Smooth muscle cell (in vitro differentiated cells): ENCODE measurements at regions not wholly inside any gene's neighbourhood (a gene's known extent, or its start where the extent isn't known, plus 50 kb on each side); places are given as distances from the start of the nearest gene placed in this dataset.

Experiments
- DNase-seq: peaks from one replicate; lab custom pipeline; 2025; ENCODE audit not compliant: unreplicated experiment; lab: John Stamatoyannopoulos, UW
- H2AFZ ChIP-seq: fragments of 200-600 bp; sonication (generic); 2 replicates; pipeline ENCODE4 v1.6.0; 2016; ENCODE audit warnings: antibody characterized with exemption, low read depth, mild to moderate bottlenecking
- H3F3A ChIP-seq: fragments of 200-600 bp; sonication (generic); 2 replicates; pipeline ENCODE4 v1.6.0; 2017; ENCODE audit warnings: antibody characterized with exemption, low read depth
- H3K27ac ChIP-seq: fragments of 200-600 bp; sonication (generic); 2 replicates; pipeline ENCODE4 v1.5.1; 2016; ENCODE audit warnings: low read depth, mild to moderate bottlenecking
- H3K27me3 ChIP-seq: fragments of 200-600 bp; sonication (generic); 2 replicates; pipeline ENCODE4 v1.6.1; 2016; ENCODE audit warnings: low read depth, mild to moderate bottlenecking
- H3K36me3 ChIP-seq: fragments of 200-600 bp; sonication (generic); 2 replicates; pipeline ENCODE4 v1.5.1; 2016; ENCODE audit warnings: low read depth
- H3K4me1 ChIP-seq: fragments of 200-600 bp; sonication (generic); 2 replicates; pipeline ENCODE4 v1.5.1; 2016; ENCODE audit warnings: low read depth
- H3K4me2 ChIP-seq: fragments of 200-600 bp; sonication (generic); 2 replicates; pipeline ENCODE4 v1.6.0; 2016; ENCODE audit warnings: mild to moderate bottlenecking
- H3K4me3 ChIP-seq: fragments of 200-600 bp; sonication (generic); 2 replicates; pipeline ENCODE4 v1.5.1; 2016; ENCODE audit warnings: mild to moderate bottlenecking
- H3K79me2 ChIP-seq: fragments of 200-600 bp; sonication (generic); 2 replicates; pipeline ENCODE4 v1.6.0; 2016; ENCODE audit warnings: low read depth, mild to moderate bottlenecking
- H3K9ac ChIP-seq: fragments of 200-600 bp; sonication (generic); 2 replicates; pipeline ENCODE4 v1.6.0; 2016; ENCODE audit warnings: low read depth
- H3K9me3 ChIP-seq: fragments of 200-600 bp; sonication (generic); replicated peaks from 2 replicates; pipeline ENCODE4 v1.5.1; 2016; ENCODE audit warnings: low read depth
- H4K20me1 ChIP-seq: fragments of 200-600 bp; sonication (generic); 2 replicates; pipeline ENCODE4 v1.6.0; 2016; ENCODE audit warnings: low read depth
- CTCF ChIP-seq: fragments of 200-600 bp; sonication (generic); IDR thresholded peaks from 2 replicates; pipeline ENCODE4 v1.5.1; 2017; ENCODE audit warnings: borderline replicate concordance, mild to moderate bottlenecking, antibody characterized with exemption; ENCODE audit not compliant: insufficient read depth, poor library complexity, severe bottlenecking
- WGBS: methylation state at CpG from one replicate; pipeline ENCODE4 v1.1.7; 2016; ENCODE audit warnings: low lambda C conversion rate; 5-methylcytosine and 5-hydroxymethylcytosine counted together

DNA sequence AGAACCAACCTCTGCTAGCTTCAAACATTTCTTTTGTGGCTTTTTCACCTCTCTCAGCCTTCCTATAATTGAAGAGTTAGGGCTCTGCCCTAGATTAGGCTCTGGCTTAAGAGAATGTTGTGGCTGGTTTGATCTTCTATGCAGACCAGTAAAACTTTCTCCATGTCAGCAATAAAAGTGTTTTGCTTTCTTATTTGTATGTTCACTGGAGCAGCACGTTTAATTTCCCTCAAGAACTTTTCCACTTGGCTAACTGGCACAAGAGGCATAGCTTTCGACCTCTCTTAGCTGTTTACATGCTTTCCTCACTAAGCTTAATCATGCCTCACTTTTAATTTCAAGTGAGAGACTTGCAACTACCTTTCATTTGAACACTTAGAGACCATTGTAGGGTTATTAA lies 964.7 kb downstream of the ROBO2 start:
- Histone ChIP-seq H4K20me1 (no peaks in the 10 kb centered on the region), H3K4me2 (no peak overlapping the region), H3K4me3 (no peak overlapping the region), H3K9ac (no peak overlapping the region), H3F3A (no peaks in the 10 kb centered on the region), H3K27ac (no peak overlapping the region), H3K27me3 (no peaks in the 10 kb centered on the region), H3K36me3 (no peaks in the 10 kb centered on the region), H3K4me1 (no peaks in the 10 kb centered on the region), H3K9me3 (no peaks in the 10 kb centered on the region), H2AFZ (no peak overlapping the region), H3K79me2 (no peaks in the 10 kb centered on the region)
- no peak for TF ChIP-seq CTCF
- WGBS, result 64% methylated on average over 2 of the region's 2 CpGs
- no peak for DNase-seq

DNA sequence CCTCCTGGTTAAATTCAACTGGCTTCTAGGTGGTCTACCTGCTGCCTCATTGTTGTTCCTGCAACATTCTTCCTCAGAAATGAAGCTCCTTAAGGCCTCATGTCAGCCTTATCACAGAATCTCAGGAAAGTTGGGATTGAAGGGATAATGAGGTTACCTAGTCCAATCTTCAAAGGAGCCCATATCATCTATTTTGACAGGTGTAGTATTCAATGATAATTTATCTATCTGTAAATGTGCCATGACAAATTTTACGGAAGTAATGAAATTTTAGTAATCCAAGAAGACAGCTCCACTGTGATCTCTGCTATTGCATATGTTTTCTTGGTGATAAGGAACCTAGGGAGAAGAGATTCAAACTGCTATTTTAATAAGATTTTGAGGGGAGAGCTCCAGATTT lies 973.8 kb downstream of the ROBO2 start:
- H3K27me3 ChIP-seq, result no peaks in the 10 kb centered on the region
- no peak overlapping the region for H3K27ac ChIP-seq
- no peak overlapping the region for H2AFZ ChIP-seq
- DNase-seq, result no peak
- H3F3A ChIP-seq, result no peaks in the 10 kb centered on the region
- no peaks in the 10 kb centered on the region for H3K4me1 ChIP-seq
- no peak for TF ChIP-seq CTCF
- no peak overlapping the region for H3K9ac ChIP-seq
- H3K79me2 ChIP-seq, result no peaks in the 10 kb centered on the region
- H3K36me3 ChIP-seq, result no peaks in the 10 kb centered on the region
- no peaks in the 10 kb centered on the region for H3K9me3 ChIP-seq
- no peak overlapping the region for H3K4me3 ChIP-seq
- H4K20me1 ChIP-seq, result no peaks in the 10 kb centered on the region
- no peak overlapping the region for H3K4me2 ChIP-seq
- WGBS, result 93% methylated on average over 1 of the region's 1 CpG

DNA sequence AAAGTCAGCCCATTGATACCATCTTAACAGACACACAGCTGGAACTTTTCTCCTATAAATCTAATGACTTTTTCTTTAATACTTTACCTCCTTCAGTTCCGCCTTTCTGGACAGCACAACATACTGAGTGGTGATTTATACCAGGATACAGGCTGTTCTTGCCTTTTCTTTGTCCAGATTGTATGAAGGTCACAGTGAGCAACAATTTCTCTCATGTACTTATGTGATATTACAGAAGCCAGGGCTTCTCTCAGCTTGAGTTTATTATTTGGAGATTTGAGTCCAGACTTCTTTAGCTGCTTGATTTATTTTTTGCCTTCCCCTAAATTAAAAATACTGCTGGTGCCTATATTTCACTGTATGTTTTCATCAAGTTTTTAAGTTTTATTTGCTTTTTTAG lies 976.0 kb downstream of the ROBO2 start:
- no peak overlapping the region for H3K4me2 ChIP-seq
- no peak for TF ChIP-seq CTCF
- H3K9me3 ChIP-seq, result no peaks in the 10 kb centered on the region
- no peaks in the 10 kb centered on the region for H4K20me1 ChIP-seq
- H3K4me3 ChIP-seq, result no peak overlapping the region
- no peak overlapping the region for H3K27ac ChIP-seq
- DNase-seq, result no peak
- no peaks in the 10 kb centered on the region for H3F3A ChIP-seq
- H3K27me3 ChIP-seq, result no peaks in the 10 kb centered on the region
- no peak overlapping the region for H3K9ac ChIP-seq
- no peaks in the 10 kb centered on the region for H3K4me1 ChIP-seq
- no peak overlapping the region for H2AFZ ChIP-seq
- H3K79me2 ChIP-seq, result no peaks in the 10 kb centered on the region
- H3K36me3 ChIP-seq, result no peaks in the 10 kb centered on the region
- WGBS, result 86% methylated on average over 1 of the region's 1 CpG

- WGBS, result 92% methylated on average over 3 of the region's 3 CpGs
Observed at GRCh38 chr3:78021710-78022109, 981.8 kb downstream of the ROBO2 start.

More at GRCh38 chr3:78021710-78022109, 981.8 kb downstream of the ROBO2 start:
- DNase-seq, result no peak
- Histone ChIP-seq H4K20me1 (no peaks in the 10 kb centered on the region), H3K79me2 (no peaks in the 10 kb centered on the region), H3K9ac (no peak overlapping the region), H3K4me3 (no peak overlapping the region), H2AFZ (no peak overlapping the region), H3K4me2 (no peak overlapping the region), H3K4me1 (no peaks in the 10 kb centered on the region), H3K36me3 (no peaks in the 10 kb centered on the region), H3K9me3 (no peaks in the 10 kb centered on the region), H3F3A (no peaks in the 10 kb centered on the region), H3K27me3 (no peaks in the 10 kb centered on the region), H3K27ac (no peak overlapping the region)
- no peak for TF ChIP-seq CTCF
